ENCODE measurements at regions not wholly inside any gene's neighbourhood (a gene's known extent, or its start where the extent isn't known, plus 50 kb on each side); places are given as distances from the start of the nearest gene placed in this dataset.

DNA sequence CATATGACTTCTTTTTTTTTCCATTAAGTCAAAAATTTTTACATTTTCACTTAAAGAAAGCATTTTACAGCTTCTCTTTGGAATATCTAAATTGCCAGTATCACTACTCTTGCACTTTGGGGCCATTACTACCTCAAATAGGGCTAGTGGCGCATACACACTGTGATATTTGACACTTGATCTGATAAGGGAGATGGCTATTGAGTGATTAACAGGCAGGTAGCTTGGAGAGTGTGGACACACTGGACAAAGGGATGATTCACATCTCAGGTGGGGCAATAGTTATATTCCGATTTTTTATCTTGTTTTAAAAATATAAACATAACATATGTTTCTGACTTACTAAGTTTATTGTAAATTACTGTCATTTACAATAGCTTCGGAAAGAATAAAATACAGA, 2219.9 kb downstream of the LRRC4C start:
- TF ChIP-seq, protein P1, sequence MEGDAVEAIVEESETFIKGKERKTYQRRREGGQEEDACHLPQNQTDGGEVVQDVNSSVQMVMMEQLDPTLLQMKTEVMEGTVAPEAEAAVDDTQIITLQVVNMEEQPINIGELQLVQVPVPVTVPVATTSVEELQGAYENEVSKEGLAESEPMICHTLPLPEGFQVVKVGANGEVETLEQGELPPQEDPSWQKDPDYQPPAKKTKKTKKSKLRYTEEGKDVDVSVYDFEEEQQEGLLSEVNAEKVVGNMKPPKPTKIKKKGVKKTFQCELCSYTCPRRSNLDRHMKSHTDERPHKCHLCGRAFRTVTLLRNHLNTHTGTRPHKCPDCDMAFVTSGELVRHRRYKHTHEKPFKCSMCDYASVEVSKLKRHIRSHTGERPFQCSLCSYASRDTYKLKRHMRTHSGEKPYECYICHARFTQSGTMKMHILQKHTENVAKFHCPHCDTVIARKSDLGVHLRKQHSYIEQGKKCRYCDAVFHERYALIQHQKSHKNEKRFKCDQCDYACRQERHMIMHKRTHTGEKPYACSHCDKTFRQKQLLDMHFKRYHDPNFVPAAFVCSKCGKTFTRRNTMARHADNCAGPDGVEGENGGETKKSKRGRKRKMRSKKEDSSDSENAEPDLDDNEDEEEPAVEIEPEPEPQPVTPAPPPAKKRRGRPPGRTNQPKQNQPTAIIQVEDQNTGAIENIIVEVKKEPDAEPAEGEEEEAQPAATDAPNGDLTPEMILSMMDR (IDR thresholded peaks at IDR 0.05), result no peak
- H3K36me3 ChIP-seq (ENCODE audit: control insufficient read depth, insufficient read depth, low read length), result no peaks in the 10 kb centered on the region

GRCh38 chr11:39236916-39237315, 2222.5 kb downstream of the LRRC4C start:
- Histone ChIP-seq H3K4me3 (ENCODE audit: low read depth, low read length) (no peak overlapping the region), H3K9ac (no peak overlapping the region), H2AFZ (no peak overlapping the region), H3K36me3 (ENCODE audit: control insufficient read depth, insufficient read depth, low read length) (no peaks in the 10 kb centered on the region), H3K9me3 (ENCODE audit: control insufficient read depth, low read length) (no peaks in the 10 kb centered on the region), H3K79me2 (no peaks in the 10 kb centered on the region), H3K4me2 (ENCODE audit: low read length) (no peak overlapping the region), H3K27ac (no peak overlapping the region), H3K4me1 (no peaks in the 10 kb centered on the region), H3K27me3 (ENCODE audit: control insufficient read depth, insufficient read depth, low read length) (no peaks in the 10 kb centered on the region)
- TF ChIP-seq, protein P1 (IDR thresholded peaks at IDR 0.05), result no peak

More for the DNA sequence above, 2219.9 kb downstream of the LRRC4C start:
- H3K79me2 ChIP-seq, result no peaks in the 10 kb centered on the region
- no peak overlapping the region for H3K9ac ChIP-seq
- H3K4me3 ChIP-seq (ENCODE audit: low read depth, low read length), result no peak overlapping the region
- H3K27ac ChIP-seq, result no peak overlapping the region
- no peaks in the 10 kb centered on the region for H3K9me3 ChIP-seq (ENCODE audit: control insufficient read depth, low read length)
- H3K27me3 ChIP-seq (ENCODE audit: control insufficient read depth, insufficient read depth, low read length), result no peaks in the 10 kb centered on the region
- no peaks in the 10 kb centered on the region for H3K4me1 ChIP-seq
- no peak overlapping the region for H3K4me2 ChIP-seq (ENCODE audit: low read length)
- no peak overlapping the region for H2AFZ ChIP-seq

DNA sequence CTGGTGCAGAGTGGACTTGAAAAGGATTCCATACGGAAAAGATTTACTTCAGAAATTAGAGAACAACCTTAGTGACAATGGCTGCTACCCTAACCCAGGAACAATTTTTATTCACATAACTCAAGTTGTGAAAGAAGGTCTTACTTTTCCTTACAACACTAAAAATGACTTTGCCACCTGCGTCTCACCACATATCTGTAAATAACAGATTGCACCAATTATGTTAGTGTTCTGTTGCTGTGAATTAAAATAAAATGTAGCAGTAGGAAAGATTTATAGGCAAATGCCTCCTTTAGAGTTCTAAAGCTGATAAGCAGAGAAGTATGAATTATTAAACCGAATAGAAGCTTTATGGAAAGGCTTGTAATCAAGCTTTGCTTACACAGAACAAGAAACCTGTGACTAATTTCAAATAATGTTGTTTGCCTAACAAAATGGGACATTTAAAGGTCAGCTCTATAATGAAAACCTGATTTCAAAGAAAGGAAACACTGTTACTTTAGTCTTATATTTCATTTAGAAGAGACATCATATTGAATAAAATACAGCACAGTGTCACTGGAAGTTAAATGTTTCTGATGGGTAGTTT, 2237.8 kb downstream of the LRRC4C start:
- Histone ChIP-seq H3K9me3 (ENCODE audit: control insufficient read depth, low read length) (no peaks in the 10 kb centered on the region), H3K79me2 (no peaks in the 10 kb centered on the region)

GRCh38 chr11:39220501-39221230, 2238.8 kb downstream of the LRRC4C start:
- Histone ChIP-seq H3K4me1 (no peaks in the 10 kb centered on the region), H3K27ac (no peak overlapping the region), H3K4me3 (ENCODE audit: low read depth, low read length) (no peak overlapping the region), H3K4me2 (ENCODE audit: low read length) (no peak overlapping the region), H3K79me2 (no peaks in the 10 kb centered on the region), H3K9ac (no peak overlapping the region), H3K9me3 (ENCODE audit: control insufficient read depth, low read length) (no peaks in the 10 kb centered on the region), H2AFZ (no peak overlapping the region), H3K27me3 (ENCODE audit: control insufficient read depth, insufficient read depth, low read length) (no peaks in the 10 kb centered on the region), H3K36me3 (ENCODE audit: control insufficient read depth, insufficient read depth, low read length) (no peaks in the 10 kb centered on the region)
- TF ChIP-seq, protein P1 (IDR thresholded peaks at IDR 0.05), result no peak

More for the DNA sequence above, 2237.8 kb downstream of the LRRC4C start:
- Histone ChIP-seq H2AFZ (no peak overlapping the region), H3K9ac (no peak overlapping the region), H3K4me2 (ENCODE audit: low read length) (no peak overlapping the region), H3K27ac (no peak overlapping the region), H3K36me3 (ENCODE audit: control insufficient read depth, insufficient read depth, low read length) (no peaks in the 10 kb centered on the region), H3K4me3 (ENCODE audit: low read depth, low read length) (no peak overlapping the region), H3K4me1 (no peaks in the 10 kb centered on the region), H3K27me3 (ENCODE audit: control insufficient read depth, insufficient read depth, low read length) (no peaks in the 10 kb centered on the region)
- TF ChIP-seq, protein P1 (IDR thresholded peaks at IDR 0.05), result no peak
